Ecto neural progenitor cell (in vitro differentiated cells): ENCODE measurements at regions not wholly inside any gene's neighbourhood (a gene's known extent, or its start where the extent isn't known, plus 50 kb on each side); places are given as distances from the start of the nearest gene placed in this dataset.

ENCODE experiments used
- DNase-seq: peaks from one replicate; pipeline ENCODE4 v3.0.0-alpha.2; 2018; ENCODE audit warnings: low spot score

- peak; percentile 44 for DNase-seq
These were observed 258.2 kb upstream of the TNRC6C start for GRCh38 chr17:77700165-77700881.

GRCh38 chr17:77701996-77702395, 256.5 kb upstream of the TNRC6C start:
- DNase-seq = peak; percentile 26

GRCh38 chr17:77704048-77704815, 254.3 kb upstream of the TNRC6C start:
- DNase-seq = peak; percentile 32

GRCh38 chr17:77706938-77707337, 251.6 kb upstream of the TNRC6C start:
- DNase-seq = peak; percentile 32

- DNase-seq = peak; percentile 20
These were observed 251.0 kb upstream of the TNRC6C start for GRCh38 chr17:77707546-77707945.

GRCh38 chr17:77708049-77708448, 250.5 kb upstream of the TNRC6C start:
- peak; percentile 32 for DNase-seq

- DNase-seq = peak; percentile 43
These were observed 249.6 kb upstream of the TNRC6C start for GRCh38 chr17:77708936-77709335.

- DNase-seq = peak; percentile 36
These were observed 248.9 kb upstream of the TNRC6C start for GRCh38 chr17:77709594-77709993.

GRCh38 chr17:77712578-77712977, 245.9 kb upstream of the TNRC6C start:
- no peak for DNase-seq

DNA sequence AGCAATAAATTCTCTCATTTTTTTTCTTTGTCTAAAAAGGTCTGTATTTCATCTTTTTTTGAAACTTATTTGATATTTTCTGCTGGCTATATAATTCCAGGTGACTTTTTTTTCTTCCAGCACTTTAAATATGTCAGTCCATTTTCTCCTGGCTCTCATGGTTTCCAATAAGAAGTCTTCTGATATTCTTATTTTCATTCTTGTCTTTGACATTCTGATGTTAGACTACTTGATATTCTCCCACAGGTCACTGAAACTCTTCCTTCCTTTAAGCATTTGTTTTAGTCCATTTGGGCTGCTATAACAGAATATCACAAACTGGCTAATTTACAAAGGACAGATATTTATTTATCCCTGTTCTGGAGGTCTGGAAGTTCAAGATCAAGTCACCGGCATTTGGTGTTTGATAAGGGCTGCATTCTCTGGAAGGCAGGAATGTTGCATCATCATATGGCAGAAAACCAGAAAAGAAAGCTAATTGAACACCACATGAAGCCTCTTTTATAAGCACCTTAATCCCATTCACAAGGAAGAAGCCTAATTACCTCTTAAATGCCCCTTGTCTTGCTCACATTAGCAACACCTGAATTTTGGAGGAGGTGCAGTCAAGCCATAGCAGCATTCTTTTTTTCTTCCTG, 242.1 kb upstream of the TNRC6C start:
- peak; percentile 1 for DNase-seq

DNA sequence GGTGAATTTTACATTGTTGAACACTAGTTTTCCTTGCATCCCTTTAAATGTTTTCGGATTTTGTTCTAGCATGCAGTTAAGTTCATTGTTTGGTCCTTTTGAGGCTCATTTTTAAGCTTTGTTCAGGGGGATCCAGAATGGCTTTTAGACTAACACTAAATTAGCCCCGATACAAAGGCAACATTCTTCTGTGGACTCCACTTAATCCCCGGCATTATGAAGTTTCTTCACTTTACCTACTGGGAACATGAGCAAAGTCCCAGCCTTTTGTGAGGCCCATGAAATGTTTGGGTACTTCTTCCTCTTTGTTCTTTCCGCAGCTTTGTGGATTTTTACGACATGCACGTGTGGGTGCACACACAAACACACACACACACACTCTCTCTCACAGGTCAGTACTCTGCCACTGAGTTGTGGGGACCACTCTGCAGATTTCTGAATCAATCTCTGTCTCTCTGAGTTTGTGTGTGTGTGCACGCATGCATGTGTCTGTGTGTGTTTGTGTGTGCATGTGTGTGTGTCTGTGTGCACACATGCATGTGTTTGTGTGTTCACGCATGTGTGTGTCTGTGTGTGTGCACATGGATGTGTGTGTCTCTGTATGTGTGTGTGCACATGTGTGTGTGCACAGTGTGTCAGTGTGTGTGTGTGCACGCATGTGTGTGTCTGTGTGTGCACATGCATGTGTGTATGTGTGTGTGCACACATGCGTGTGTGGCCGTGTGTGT, 240.4 kb upstream of the TNRC6C start:
- DNase-seq = peak; percentile 52

DNA sequence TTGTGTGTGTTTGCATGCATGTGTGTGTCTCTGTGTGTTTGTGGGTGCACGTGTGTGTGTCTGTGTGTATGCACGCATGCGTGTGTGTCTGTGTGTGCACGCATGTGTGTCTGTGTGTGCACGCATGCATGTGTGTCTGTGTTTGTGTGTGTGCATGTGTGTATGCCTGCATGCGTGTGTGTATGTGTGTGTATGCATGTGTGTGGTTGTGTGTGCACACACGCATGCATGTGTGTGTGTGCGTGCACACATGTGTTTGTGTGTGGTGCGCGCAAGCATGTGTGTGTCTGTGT, 239.9 kb upstream of the TNRC6C start:
- peak; percentile 48 for DNase-seq

- peak; percentile 29 for DNase-seq
These were observed 238.7 kb upstream of the TNRC6C start for GRCh38 chr17:77719806-77720205.

DNA sequence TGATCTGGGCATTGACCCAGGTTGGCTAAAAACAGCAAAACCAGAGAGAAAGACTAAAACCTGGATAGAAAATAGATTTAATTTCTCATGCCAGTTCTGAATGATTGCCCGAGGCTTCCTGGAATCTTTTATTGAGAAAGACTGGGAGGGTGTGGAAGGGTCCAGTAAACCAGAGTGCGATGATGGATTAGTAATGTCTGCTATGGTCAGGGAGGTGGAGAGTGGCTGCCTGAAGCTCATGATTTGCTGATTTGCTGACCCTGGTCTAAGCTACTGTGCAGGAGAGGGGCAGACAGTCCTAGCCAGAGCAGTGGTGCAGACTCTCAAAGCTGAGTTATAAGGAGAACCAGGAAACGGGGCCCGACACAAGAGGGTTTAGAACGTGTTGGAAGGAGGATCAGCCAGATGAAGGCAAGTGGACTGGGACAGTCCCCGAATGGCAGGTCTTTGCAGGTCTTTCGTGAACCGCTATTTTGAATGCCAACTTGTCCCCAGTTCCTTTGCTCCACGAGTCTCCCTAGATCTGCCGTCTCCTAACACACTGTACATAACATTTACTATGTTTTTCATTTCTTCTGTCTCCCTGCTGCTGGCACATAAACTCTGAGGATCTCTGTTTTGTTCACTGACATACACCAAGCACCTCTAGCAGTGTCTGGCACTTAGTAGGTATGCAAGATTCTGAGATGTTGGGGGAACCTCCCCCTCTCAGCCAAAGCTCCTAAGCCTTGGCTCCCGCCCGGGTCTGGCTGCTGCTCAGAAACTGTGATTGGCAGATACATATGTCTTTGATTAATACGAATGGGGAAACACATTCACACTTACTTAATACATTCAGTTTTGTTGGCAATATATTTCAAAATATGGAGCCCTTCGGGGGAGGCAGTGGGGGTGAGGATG, 237.3 kb upstream of the TNRC6C start:
- peak; percentile 38 for DNase-seq

GRCh38 chr17:77721846-77722160, 236.7 kb upstream of the TNRC6C start:
- DNase-seq = peak; percentile 43

GRCh38 chr17:77722366-77722765, 236.1 kb upstream of the TNRC6C start:
- peak; percentile 32 for DNase-seq

DNA sequence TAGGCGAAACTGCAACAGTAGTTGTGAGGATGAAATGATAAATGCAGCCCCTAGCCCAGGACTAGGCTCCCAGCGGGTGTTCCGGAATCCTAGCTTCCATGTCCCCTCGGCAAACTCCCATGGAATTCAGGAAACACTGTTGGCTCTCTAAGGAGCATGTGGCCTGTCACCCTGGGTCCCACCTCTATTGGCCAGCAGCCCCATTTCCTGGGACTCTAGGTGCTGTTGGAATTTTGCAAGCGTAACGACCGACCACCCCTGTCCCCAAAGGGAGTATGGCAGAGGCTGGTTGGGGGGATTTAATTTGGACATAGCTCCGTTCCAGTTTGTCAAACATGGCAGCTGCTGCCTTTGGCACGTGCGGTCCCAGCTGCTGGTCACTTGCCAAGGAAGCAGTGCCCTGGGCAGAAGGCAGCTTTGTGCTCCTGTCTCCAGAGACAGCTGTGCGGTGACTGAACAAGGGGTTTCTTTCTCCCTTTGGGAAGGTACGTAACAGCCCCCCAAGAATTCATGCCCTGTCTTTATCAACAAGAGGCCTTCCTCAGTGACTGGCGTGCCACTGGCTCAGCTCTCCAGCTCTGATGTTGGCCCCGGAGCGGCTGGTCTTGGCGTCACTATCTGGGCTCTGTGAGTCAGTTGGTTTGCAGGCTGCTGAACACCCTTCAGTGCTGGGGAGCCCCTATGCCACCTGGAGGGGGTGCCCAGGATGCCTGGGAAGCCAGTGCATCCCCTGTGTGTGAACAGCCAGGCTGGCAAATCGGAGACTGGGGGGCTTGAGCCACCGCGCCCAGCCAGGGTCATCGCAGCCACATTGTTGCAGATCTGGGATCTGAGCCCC, 235.2 kb upstream of the TNRC6C start:
- peak; percentile 46 for DNase-seq

- DNase-seq = no peak
These were observed 234.3 kb upstream of the TNRC6C start for GRCh38 chr17:77723909-77724875.

DNA sequence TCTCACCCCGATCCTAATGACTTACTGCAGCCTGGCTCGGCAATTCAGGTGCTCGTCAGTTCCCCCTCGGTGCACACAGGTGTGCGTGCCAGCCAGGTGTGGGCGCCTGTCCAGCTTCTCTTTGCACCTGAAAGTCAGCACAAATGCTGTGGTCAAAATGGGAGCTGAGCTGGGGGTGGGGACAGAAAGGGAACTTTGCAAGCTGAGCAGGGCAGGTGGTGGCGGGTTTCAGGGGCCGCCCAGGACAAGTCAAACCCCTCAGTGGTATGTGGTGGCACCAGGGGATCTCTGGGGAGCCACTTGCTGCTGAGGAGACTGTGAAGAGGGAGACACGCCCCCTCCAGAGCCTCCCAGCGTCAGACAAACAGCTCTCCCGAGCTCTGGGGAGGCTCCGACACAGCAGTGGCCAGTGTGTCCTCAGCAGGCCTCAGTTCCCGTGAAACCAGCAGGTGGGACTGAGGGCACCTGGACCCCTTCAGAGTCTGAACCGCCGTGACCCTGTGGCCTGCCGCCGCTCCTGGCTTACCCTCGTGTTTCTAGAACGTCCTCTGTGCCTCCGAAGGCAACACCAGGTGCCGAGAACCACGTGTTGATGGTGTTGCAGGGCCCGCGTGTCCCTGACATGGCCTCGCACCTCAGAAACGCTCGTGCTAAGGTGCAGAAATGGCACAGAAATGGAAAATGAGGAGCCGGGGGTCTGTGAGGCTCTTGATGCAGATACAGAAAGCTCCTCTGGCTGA, 233.5 kb upstream of the TNRC6C start:
- DNase-seq = peak; percentile 46
